H9 (cell line): ENCODE measurements at regions not wholly inside any gene's neighbourhood (a gene's known extent, or its start where the extent isn't known, plus 50 kb on each side); places are given as distances from the start of the nearest gene placed in this dataset.

Experiments used
- DNase-seq: peaks from one replicate; pipeline ENCODE4 v3.0.0-alpha.2; 2017
- H2AFZ ChIP-seq: one replicate; pipeline ENCODE4 v1.6.1; 2013; ENCODE audit warnings: mild to moderate bottlenecking, low read length, control low read depth, moderate library complexity
- H2AK5ac ChIP-seq: 2 replicates; pipeline ENCODE4 v1.6.1; 2013; ENCODE audit warnings: low read length, control low read depth, mixed read lengths; ENCODE audit not compliant: insufficient read length
- H2BK120ac ChIP-seq: one replicate; pipeline ENCODE4 v1.6.1; 2013; ENCODE audit warnings: low read depth, mild to moderate bottlenecking, low read length, control low read depth, inconsistent platforms; ENCODE audit not compliant: poor library complexity, severe bottlenecking
- H2BK12ac ChIP-seq: 2 replicates; pipeline ENCODE4 v1.6.1; 2013; ENCODE audit warnings: low read length, control low read depth, mixed read lengths, low read depth; ENCODE audit not compliant: insufficient read length
- H2BK15ac ChIP-seq: 2 replicates; pipeline ENCODE4 v1.6.1; 2013; ENCODE audit warnings: low read depth, low read length, control low read depth
- H2BK20ac ChIP-seq: one replicate; pipeline ENCODE4 v1.6.1; 2013; ENCODE audit warnings: low read depth, mild to moderate bottlenecking, low read length, control low read depth, inconsistent platforms; ENCODE audit not compliant: poor library complexity, severe bottlenecking
- H2BK5ac ChIP-seq: 2 replicates; pipeline ENCODE4 v1.6.1; 2013; ENCODE audit warnings: low read length, control low read depth, mixed read lengths; ENCODE audit not compliant: insufficient read length
- H3K14ac ChIP-seq: 2 replicates; pipeline ENCODE4 v1.6.1; 2013; ENCODE audit warnings: low read length, control low read depth; ENCODE audit not compliant: insufficient read depth
- H3K18ac ChIP-seq: 2 replicates; pipeline ENCODE4 v1.6.1; 2013; ENCODE audit warnings: low read depth, mild to moderate bottlenecking, mixed read lengths, low read length, control low read depth; ENCODE audit not compliant: insufficient read length
- H3K23ac ChIP-seq: 2 replicates; pipeline ENCODE4 v1.6.1; 2013; ENCODE audit warnings: low read length, control low read depth, mixed read lengths, low read depth; ENCODE audit not compliant: insufficient read length
- H3K23me2 ChIP-seq: 2 replicates; pipeline ENCODE4 v1.6.1; 2013; ENCODE audit warnings: low read depth, mild to moderate bottlenecking, mixed read lengths, low read length, control low read depth; ENCODE audit not compliant: insufficient read length, poor library complexity, severe bottlenecking
- H3K27ac ChIP-seq: 2 replicates; pipeline ENCODE4 v1.5.1; 2013; ENCODE audit warnings: low read length, control low read depth, mixed read lengths, low read depth; ENCODE audit not compliant: insufficient read length
- H3K27me3 ChIP-seq: 2 replicates; pipeline ENCODE4 v1.6.1; 2013; ENCODE audit warnings: low read length, control low read depth, inconsistent platforms; ENCODE audit not compliant: insufficient read depth
- H3K4ac ChIP-seq: 2 replicates; pipeline ENCODE4 v1.6.1; 2013; ENCODE audit warnings: low read depth, mild to moderate bottlenecking, control low read depth, inconsistent platforms, low read length, moderate library complexity
- H3K4me1 ChIP-seq: 2 replicates; pipeline ENCODE4 v1.6.1; 2013; ENCODE audit warnings: low read length, control low read depth, inconsistent platforms; ENCODE audit not compliant: insufficient read depth
- H3K4me2 ChIP-seq: 2 replicates; pipeline ENCODE4 v1.6.1; 2013; ENCODE audit warnings: low read length, control low read depth, mixed read lengths; ENCODE audit not compliant: insufficient read length, insufficient read depth
- H3K56ac ChIP-seq: 2 replicates; pipeline ENCODE4 v1.6.1; 2013; ENCODE audit warnings: low read depth, mild to moderate bottlenecking, mixed read lengths, low read length, control low read depth; ENCODE audit not compliant: insufficient read length
- H3K79me1 ChIP-seq: 2 replicates; pipeline ENCODE4 v1.6.1; 2013; ENCODE audit warnings: low read depth, mild to moderate bottlenecking, moderate library complexity, low read length, control low read depth, inconsistent platforms; ENCODE audit not compliant: insufficient read depth, poor library complexity, severe bottlenecking
- H3K79me2 ChIP-seq: 2 replicates; pipeline ENCODE4 v1.6.1; 2013; ENCODE audit warnings: low read length, control low read depth, inconsistent platforms; ENCODE audit not compliant: insufficient read depth
- H3K9ac ChIP-seq: 2 replicates; pipeline ENCODE4 v1.6.1; 2013; ENCODE audit warnings: low read length, control low read depth, mixed read lengths; ENCODE audit not compliant: insufficient read length; ENCODE audit errors: extremely low read depth
- H3K9me3 ChIP-seq: one replicate; pipeline ENCODE4 v1.6.1; 2013; ENCODE audit warnings: low read depth, low read length, inconsistent platforms; ENCODE audit not compliant: control insufficient read depth
- H3T11ph ChIP-seq: one replicate; pipeline ENCODE4 v1.6.1; 2013; ENCODE audit warnings: mild to moderate bottlenecking, low read length, control low read depth, inconsistent platforms
- H4K20me1 ChIP-seq: one replicate; pipeline ENCODE4 v1.6.1; 2013; ENCODE audit not compliant: control insufficient read depth, insufficient read length, insufficient read depth
- H4K5ac ChIP-seq: 2 replicates; pipeline ENCODE4 v1.6.1; 2013; ENCODE audit warnings: low read depth, mild to moderate bottlenecking, mixed read lengths, low read length, control low read depth; ENCODE audit not compliant: insufficient read length
- H4K8ac ChIP-seq: replicated peaks from 2 replicates; pipeline ENCODE4 v1.6.1; 2013; ENCODE audit warnings: low read length, control low read depth, mixed read lengths, low read depth; ENCODE audit not compliant: insufficient read length
- H4K91ac ChIP-seq: 2 replicates; pipeline ENCODE4 v1.6.1; 2013; ENCODE audit warnings: low read depth, mild to moderate bottlenecking, moderate library complexity, mixed read lengths, low read length, control low read depth; ENCODE audit not compliant: insufficient read length
- H3K27ac Mint-ChIP-seq, 3 experiments: 2 replicates in 2 of 3; 3 replicates in 1 of 3; pipeline ENCODE4 v1.8.0; 2020 to 2021; ENCODE audit warnings: mixed read lengths in 3 of 3, mild to moderate bottlenecking in 1 of 3, moderate library complexity in 1 of 3
- H3K27me3 Mint-ChIP-seq: 2 replicates; pipeline ENCODE4 v1.8.0; 2021; ENCODE audit warnings: low read depth, mild to moderate bottlenecking, moderate library complexity, mixed read lengths
- H3K36me3 Mint-ChIP-seq, 3 experiments: 2 replicates in 2 of 3; 3 replicates in 1 of 3; pipeline ENCODE4 v1.8.0; 2020 to 2021; ENCODE audit warnings: low read depth in 3 of 3, mixed read lengths in 3 of 3; ENCODE audit not compliant: insufficient read depth in 1 of 3
- H3K4me1 Mint-ChIP-seq, 2 experiments: 2 replicates each; pipeline ENCODE4 v1.8.0; 2020; ENCODE audit warnings: mixed read lengths in 2 of 2
- H3K4me3 Mint-ChIP-seq, 2 experiments: 2 replicates in 1 of 2; 3 replicates in 1 of 2; pipeline ENCODE4 v1.8.0; 2020 to 2021; ENCODE audit warnings: mild to moderate bottlenecking in 2 of 2, mixed read lengths in 2 of 2, moderate library complexity in 1 of 2
- H3K9me3 Mint-ChIP-seq, 2 experiments: 2 replicates in 1 of 2; 3 replicates in 1 of 2; pipeline ENCODE4 v1.8.0; 2020; ENCODE audit warnings: mild to moderate bottlenecking in 2 of 2, mixed read lengths in 2 of 2, moderate library complexity in 1 of 2
- CTCF ChIP-seq: fragments of 200-600 bp; sonication (generic); conservative IDR thresholded peaks from 3 replicates; pipeline ENCODE4 v1.8.0; 2021; ENCODE audit warnings: antibody characterized with exemption, mild to moderate bottlenecking
- WGBS: extraction: QIAGEN DNeasy Blood & Tissue Kit; methylation state at CpG from one replicate; pipeline ENCODE4 v1.1.7; 2013; ENCODE audit warnings: missing lambda C conversion rate, low lambda C conversion rate, mixed read lengths; ENCODE audit not compliant: insufficient read length; ENCODE audit errors: extremely low coverage; 5-methylcytosine and 5-hydroxymethylcytosine counted together

- H2BK15ac ChIP-seq, result no peak overlapping the region
- no peak overlapping the region for H3K56ac ChIP-seq
- no peak overlapping the region for H3K4me2 ChIP-seq
- no peak overlapping the region for H2BK120ac ChIP-seq
- H3K27ac ChIP-seq, result no peak overlapping the region
- H3K4ac ChIP-seq, result no peak overlapping the region
- no peak overlapping the region for H2BK12ac ChIP-seq
- H3K23ac ChIP-seq, result no peak overlapping the region
- no peaks in the 10 kb centered on the region for H4K20me1 ChIP-seq
- no peaks in the 10 kb centered on the region for H3K27me3 ChIP-seq
- H3K18ac ChIP-seq, result no peak overlapping the region
- no peak overlapping the region for H4K5ac ChIP-seq
- no peaks in the 10 kb centered on the region for H3K9me3 ChIP-seq
- Mint-ChIP-seq H3K4me3 (no peak overlapping the region), H3K9me3 (peaks cover 9% of the 10 kb centered on the region in 2 experiments), H3K4me1 (peaks cover 5 to 7% of the 10 kb centered on the region in 2 experiments; a peak in 3 of 4 replicates), H3K27me3 (no peaks in the 10 kb centered on the region), H3K27ac (no peak overlapping the region), H3K36me3 (peaks cover 0 to 8% (median 6%) of the 10 kb centered on the region in 3 experiments; a peak in 6 of 7 replicates)
- no peak overlapping the region for H2AK5ac ChIP-seq
- no peak overlapping the region for H2BK20ac ChIP-seq
- H2AFZ ChIP-seq, result no peak overlapping the region
- H4K8ac ChIP-seq, result no peak overlapping the region
- no peaks in the 10 kb centered on the region for H3K23me2 ChIP-seq
- H4K91ac ChIP-seq, result no peak overlapping the region
- WGBS, result no CpG with 5 or more reads among the region's 3 CpGs
- no peaks in the 10 kb centered on the region for H3K4me1 ChIP-seq
- H3T11ph ChIP-seq, result no peak overlapping the region
- H2BK5ac ChIP-seq, result no peak overlapping the region
- TF ChIP-seq CTCF, result no peak
- no peaks in the 10 kb centered on the region for H3K79me1 ChIP-seq
- H3K14ac ChIP-seq, result no peak overlapping the region
- H3K79me2 ChIP-seq, result no peaks in the 10 kb centered on the region
- H3K9ac ChIP-seq, result no peak overlapping the region
- no peak for DNase-seq
Observed at GRCh38 chr7:115177823-115178222, 255.9 kb downstream of the MDFIC start.
